Panc1 (cell line): ENCODE measurements at regions not wholly inside any gene's neighbourhood (a gene's known extent, or its start where the extent isn't known, plus 50 kb on each side); places are given as distances from the start of the nearest gene placed in this dataset.

Experiments used
- CTCF ChIP-seq: fragments of 450-650 bp; IDR thresholded peaks from 2 replicates; pipeline ENCODE4 v1.5.1; 2017; ENCODE audit warnings: mild to moderate bottlenecking
- REST ChIP-seq, 2 experiments: IDR thresholded peaks; 2 replicates each; pipeline ENCODE4 v1.6.1; 2011 to 2012; ENCODE audit warnings: low read depth in 2 of 2, control low read depth in 1 of 2, low read length in 1 of 2, mild to moderate bottlenecking in 1 of 2, moderate library complexity in 1 of 2; ENCODE audit not compliant: insufficient read depth in 1 of 2

- TF ChIP-seq CTCF (no peak), REST (IDR thresholded peaks at IDR 0.05; ENCODE audit: insufficient read depth in 1 of 2, low read depth in 2 of 2, low read length in 1 of 2) (no peak)
Measured at GRCh38 chrX:131725001-131725654, 181.3 kb downstream of the OR13H1 start.
